RPMI8226 (cell line): ENCODE measurements at regions not wholly inside any gene's neighbourhood (a gene's known extent, or its start where the extent isn't known, plus 50 kb on each side); places are given as distances from the start of the nearest gene placed in this dataset.

Experiments
- DNase-seq: peaks from one replicate; pipeline ENCODE4 v3.0.0-alpha.2; 2015

DNA sequence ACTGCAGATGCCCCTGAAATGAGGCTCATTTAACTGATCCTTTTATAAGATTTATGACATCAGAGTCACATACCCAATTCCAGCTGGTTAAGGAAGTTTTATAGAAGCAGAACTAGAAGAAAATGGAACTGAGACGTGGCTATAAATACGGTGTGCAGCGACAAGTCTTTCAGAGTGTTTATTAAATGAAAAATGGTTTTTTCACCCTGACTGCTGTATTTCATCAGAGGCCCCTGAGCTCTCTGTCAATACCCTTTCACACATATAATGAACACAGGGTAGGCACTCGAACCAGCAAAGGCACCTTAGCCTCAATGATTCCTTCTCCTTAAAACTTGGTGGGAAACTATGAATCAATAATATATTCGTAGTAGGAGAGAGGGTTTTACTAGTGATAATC lies 380.8 kb upstream of the ANXA10 start:
- no peak for DNase-seq

DNA sequence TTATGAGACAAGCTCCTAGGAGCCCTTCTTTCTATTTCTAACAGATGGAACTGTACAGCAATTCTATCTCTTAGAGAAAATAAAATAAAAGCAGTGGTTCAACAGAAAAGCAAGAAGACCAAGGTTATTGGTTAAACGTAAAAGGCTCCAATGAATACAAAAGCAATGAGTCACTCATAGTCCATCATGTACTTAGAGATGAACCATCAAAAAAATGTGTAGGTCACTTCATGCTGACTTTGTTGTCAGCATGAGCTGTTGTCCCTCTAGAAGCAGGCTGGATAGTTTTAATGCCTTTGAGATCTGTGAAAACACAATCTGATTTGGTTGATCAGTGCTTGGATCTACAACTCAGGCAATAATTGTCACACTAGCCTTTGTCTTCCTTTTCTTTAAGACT lies 378.6 kb upstream of the ANXA10 start:
- no peak for DNase-seq

DNA sequence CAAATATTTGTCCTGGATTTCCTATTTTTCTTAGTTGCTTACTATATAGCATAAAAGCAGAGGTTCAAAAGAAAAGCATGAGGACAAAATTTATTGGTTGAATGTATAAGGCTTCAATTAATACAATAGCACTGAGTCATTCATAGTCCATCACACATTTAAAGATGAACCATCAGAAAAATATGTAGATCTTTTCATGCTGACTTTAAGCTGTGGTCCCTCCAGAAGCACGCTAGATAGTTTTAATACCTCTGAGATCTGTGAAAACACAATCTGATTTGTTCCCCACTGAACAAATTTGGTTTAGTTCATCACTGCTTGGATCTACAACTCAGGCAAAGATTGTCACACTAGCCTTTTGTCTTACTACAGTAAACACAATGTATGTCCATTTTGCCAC lies 377.2 kb upstream of the ANXA10 start:
- DNase-seq = no peak

DNA sequence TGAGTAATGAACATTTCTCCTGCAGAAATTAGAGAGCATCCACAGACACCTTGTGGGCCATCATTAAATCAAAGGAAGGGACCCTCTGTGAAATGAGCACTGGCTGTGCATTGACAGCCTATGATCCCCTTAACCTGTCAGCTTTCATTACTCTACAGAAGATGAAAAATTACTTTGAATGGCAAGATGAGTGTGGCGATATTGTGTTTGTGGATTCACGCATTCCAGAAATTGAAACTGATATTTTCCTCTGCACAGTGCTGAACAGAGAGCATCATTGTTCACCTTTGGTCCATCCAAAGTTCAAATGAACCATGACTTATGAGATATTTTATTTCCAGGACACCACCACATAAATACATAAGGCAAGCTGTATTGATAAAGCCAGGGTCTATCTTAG lies 374.8 kb upstream of the ANXA10 start:
- no peak for DNase-seq

DNA sequence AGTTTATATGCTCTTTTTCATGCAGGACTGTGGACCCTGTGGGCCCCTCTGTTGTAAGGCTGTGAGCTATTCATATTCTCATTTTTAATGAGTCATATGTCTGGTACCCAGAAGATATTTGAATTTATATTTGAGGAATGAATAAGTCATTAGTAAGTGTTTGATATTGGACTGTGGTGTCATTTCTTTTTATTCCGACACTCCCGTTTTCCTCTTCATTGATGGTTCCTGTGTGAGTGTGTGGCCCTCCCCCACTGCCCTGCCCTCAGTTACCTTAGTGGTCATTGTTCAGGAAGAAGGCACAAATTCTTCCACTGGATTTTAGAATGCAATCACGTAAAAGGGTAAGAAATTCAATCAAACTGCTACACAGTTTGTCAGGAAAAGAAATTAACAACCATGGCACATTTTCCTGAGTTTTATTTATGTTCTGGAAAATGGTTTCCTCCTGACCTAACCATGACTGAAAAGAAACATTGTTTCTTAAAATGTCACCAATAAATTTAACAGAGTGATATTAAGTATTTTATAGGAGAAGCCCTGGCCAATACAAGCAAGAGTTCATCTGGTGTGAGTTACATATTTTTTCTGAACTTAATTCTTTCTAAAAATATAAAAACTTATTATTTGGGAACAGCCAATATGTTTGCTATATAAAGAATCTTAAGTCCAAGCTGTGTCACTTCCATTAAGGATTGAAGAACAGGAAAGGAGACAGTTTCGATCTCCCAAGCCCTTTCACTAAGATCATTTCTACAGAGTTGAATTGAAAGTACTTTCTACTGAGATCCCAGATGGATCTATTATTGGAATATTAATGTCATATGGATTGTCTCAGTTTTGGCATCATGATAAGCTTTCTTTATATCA lies 370.5 kb upstream of the ANXA10 start:
- no peak for DNase-seq

DNA sequence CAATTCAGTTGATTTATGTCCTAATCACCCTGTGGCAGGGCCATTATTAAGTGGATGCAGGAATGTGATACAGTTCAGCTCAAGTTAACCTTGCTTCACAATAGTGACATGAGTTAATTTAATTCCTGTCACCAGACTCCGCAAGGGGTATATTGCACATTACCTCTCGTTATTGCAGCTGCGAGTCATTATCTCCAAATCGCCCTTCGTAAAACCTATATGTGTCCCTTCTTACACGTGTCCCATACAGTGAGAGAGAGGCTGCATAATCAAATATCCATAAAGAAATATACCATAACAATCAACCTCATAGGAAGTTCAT lies 369.9 kb upstream of the ANXA10 start:
- DNase-seq = no peak

DNA sequence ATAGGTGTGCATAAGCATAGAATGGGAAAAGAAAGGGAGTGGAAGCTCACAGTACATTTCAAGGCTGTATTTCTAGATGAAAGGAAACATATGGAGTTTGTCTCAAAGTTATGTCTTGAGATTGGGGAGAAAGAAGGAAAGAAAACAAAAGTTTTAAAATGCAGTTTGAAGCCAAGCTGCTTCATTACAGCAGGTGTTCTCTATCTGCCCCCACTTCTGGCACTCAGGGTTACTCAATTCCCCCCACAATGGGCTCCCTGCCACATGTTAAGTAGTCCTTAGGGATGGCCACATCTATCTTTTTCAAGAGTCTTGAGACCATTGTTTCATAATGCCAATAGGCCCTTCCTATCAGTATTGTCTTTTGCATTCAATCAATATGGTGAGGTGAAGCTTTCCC lies 367.4 kb upstream of the ANXA10 start:
- no peak for DNase-seq

DNA sequence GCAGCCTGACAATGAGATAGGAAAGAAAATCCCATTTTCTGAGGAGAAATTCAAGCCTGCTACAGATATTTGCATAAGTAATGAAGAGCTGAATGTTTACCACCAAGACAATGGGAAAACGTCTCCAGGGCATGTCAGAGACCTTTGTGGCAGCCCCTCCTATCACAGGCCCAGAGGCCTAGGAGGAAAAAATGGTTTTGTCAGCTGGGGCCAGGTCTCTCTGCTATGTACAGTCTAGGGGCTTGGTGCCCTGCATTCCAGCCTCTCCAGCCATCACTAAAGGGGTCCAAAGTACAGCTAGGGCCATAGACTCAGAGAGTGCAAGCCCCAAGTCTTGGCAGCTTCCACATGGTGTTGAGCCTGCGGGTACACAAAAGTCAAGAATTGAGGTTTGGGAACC lies 361.6 kb upstream of the ANXA10 start:
- DNase-seq = no peak

DNA sequence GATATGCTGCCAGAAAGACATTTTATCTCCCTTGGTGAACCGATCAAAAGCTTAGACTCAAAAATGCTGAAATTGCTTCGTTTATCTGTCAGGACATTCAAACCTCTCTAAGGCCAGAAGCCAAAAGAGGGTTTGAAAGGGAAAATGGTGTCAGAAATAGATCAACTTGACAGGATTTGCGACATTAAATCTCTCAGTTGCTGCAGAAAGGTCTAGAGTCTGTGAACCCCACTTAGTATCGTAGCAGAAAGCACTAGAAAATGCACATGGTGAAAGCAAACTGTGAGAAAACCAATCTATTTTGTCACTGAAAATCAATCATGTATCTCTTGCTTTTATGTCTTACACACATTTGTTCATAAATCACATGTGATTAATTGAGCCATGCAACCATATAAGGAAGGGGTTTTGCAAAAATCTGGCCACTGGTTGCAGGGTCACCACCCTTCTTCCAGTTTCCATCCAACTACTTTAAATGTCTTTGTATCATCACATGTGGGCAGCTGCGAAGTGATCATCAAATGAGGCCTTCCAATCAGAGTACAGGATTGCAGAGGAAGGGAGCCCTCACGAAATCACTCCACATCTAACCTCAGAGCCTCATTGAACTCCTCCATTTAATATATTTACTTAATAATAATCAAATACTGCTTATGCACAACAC lies 347.2 kb upstream of the ANXA10 start:
- DNase-seq = no peak

DNA sequence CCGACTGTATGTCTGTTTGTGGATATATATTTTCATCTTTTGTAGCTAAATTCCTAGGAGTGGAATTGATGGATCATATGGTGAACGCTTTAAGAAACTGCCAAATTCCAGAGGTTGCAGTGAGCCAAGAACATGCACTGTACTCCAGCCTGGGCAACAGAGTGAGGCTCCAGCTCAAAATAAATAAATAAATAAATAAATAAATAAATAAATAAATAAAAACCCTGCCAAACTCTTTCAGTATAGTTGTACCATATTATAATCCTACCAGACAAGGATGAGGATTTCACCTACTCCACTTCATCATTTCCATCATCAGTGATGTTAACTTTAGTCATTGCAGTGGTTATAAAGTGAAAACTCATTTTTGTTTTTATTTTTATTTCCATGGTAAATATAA lies 325.1 kb upstream of the ANXA10 start:
- DNase-seq = no peak

DNA sequence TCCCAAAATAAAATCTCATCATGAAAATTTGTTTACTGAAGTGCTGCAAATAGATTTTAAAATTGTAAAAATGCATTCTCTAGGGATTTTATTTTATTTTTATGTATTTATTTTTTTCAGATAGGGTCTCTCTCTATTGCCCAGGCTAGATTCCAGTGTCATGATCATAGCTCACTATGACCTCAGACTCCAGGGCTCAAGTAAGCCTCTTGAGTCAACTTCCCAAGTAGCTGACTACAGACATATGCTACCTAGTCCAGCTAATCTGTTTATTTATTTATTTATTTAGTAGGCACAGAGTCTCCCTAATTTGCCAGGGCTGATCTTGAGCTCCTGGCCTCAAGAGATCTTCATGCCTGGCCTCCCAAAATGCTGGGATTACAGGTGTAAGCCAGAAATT lies 317.7 kb upstream of the ANXA10 start:
- no peak for DNase-seq

DNA sequence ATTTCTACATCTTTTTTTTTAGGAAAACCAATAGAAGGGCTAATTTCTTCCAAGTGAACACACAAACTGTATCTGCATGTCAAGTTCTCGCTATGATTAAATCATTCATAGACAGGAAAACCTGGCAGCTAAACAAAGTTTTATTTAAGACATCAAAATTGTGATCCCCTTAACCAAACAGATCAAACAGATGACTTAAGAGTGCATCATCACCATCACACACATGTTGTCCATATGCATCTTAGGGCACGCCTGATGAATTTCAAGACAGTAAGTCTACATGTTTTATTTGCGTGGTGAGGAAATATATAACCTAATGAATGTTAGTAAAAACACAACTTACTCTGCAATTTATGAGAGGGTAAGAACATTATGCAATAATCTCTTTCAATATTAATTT lies 317.0 kb upstream of the ANXA10 start:
- DNase-seq = no peak

DNA sequence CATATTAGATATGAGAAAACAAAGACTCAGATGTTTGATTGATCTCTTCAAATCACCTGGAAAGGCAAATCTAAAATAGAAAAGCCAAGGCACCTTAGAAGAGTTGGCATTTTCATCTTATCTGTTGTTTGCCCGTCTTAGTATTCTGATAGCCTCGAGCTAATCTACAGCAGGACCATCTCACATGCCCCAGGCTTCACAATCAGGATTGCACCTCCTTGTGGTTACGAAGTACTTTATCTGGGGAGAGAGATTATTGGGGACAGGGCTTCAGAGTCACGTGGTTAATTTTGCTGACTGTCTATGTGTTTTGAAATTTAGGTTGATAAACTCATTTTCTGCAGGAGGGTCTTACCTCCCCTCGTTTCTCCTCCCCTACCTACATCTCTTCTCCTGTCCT lies 313.1 kb upstream of the ANXA10 start:
- no peak for DNase-seq

DNA sequence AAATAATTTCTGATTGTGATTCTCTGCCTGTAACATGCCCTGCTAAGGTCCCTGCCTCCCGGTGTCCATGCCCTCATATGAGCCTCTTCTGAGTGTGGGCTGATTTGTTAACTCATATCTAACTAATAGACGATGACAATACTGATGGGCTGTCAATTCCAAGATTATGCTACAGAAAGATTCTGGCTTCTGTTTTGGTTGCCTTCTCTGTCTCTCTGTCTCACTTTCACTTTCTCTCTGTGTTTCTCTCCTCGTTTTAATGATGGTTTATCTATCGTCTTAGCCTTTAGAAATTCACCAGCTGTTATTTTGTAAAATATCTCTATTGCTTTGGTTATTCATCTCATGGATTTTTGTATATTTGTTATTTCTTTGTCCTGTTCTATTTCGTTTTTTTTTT lies 312.5 kb upstream of the ANXA10 start:
- no peak for DNase-seq

DNA sequence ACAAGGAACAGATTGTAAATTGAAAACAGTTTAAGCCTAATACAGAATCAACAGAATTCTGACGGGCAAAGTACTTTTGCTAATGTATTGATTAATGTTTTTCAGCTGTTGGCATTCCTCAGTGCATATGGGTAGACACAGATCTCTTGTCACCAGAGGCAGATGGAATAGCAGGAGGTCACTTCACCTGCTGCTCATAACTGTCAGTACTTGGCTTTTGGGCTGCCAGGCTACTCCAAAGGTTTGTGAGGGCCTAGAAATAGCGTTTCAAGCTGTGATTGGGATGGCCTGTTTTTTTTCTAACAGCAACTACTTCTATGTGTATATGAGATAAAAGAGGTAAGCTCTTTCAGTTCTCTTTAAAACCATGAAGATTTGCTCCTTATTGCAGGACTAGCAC lies 307.5 kb upstream of the ANXA10 start:
- no peak for DNase-seq

DNA sequence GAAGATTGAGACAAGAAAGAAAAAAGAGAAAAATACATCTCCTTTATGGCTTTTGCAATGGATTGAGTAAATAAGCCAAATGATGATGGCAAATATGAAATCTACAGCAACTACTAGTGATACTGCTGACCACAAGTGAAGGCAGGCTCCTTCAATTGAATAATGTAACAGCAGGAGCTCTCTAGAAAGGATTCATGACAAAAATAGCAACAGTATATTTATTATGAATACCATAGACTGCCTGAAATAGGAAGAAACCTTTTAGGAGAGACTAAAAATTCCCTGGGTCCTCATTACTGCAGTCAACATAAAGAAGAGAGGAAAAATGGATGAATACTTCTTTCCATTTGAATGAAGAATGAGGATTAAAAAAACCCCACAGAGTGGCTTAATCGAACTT lies 306.8 kb upstream of the ANXA10 start:
- DNase-seq = no peak

DNA sequence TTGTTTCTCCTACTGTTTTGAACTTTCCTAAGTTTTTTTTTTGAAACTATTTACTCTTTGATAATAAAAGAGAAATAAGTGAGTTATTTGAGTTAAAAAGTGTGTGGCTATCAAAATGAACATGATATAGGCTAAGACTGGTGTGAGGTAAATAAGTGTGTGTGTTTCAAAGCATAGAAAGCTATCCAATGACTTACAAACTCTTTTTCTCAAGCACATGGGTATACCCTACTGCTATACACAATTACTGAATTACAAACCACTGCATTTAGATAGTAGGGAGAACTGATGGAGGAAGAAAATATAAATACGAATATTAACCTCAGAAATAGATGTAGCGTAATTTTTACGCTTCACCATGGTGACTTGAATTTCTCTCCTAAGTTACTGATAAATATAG lies 305.8 kb upstream of the ANXA10 start:
- no peak for DNase-seq

DNA sequence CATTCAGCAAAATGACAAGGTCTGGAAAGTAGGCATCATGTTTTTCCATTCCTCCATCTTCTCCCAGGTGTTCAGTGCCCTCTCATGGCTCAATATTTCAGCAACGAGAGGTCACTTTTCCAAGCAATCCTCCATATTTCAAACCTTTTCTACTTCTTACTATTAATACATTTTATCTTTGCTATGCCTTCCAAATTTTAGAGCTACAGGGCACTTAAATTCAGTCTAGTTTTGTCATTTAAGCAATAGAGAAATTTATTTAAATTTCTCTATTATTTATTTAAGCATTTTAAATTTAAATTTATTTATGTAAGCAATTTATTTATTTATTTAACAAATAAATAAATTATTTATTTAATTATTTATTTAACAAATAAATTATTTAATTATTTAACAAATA lies 305.1 kb upstream of the ANXA10 start:
- DNase-seq = no peak

DNA sequence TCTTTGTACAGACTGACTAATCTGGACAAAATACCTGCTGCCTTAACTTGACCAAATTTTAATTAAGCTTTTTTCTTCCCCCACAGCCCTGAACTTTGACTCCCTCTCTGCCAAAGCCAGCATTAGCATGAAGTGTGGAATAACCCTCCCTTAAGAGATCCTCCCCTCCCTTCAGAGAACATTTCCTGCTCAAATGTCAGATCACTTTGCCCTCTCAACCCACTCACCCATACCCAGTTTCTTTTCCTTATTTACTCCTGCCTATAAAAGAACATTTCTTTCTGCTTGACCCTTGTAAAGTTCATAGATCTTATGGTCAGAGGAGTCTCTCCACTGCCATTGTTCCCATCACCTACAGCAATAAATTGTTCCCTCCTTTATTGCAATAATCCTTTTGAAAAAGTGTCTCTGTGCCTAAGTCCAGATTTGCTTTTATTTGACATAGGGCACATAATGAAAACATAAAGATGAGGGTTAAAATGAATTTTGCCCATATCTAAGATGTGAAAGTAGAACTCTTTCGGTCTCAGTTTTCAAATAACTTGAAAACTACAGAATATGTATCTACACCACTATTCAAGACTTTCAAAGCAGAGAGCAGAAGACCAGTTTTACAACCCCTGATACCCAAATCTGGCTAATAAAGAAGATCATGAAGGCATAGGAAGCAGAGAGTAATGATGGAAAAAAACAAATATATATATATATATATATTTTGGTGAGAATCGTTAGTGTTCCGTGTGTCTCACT lies 289.7 kb upstream of the ANXA10 start:
- DNase-seq = no peak

DNA sequence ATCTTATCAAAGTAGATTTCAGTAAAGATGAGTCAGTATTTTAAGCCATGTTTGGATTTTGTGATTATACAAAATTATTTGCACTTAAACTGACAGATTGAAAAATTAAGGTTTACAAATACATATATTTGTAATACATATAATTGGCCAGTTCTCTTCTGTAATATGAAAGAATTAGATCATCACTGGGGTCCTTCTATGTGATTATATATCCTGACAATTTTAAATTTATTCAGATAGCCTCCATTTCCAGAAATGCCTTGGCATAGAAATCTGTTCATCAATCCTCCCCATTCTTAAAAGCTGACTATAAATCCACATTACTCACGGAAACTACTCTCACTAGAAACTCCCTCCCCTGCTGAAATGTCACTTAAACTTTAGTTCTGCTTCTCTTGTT lies 280.4 kb upstream of the ANXA10 start:
- no peak for DNase-seq

DNA sequence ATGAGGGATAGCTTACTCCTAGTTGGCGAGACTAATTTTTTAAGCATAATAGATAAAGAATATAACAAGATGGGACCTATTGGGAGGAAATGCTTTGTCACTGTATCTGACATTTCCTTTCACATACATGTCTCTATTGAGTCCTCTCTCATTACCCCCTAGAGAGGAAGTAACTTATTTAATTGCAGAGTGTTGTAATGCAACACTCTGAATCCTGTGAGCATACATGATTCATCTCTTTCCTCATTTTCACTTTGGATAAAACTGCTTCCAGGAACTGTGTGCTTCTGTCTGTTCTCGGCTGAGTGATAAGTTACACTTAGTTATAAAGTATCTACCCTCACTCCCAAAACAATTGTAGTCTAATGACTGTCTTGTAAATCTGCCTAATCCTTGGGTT lies 266.1 kb upstream of the ANXA10 start:
- no peak for DNase-seq

DNA sequence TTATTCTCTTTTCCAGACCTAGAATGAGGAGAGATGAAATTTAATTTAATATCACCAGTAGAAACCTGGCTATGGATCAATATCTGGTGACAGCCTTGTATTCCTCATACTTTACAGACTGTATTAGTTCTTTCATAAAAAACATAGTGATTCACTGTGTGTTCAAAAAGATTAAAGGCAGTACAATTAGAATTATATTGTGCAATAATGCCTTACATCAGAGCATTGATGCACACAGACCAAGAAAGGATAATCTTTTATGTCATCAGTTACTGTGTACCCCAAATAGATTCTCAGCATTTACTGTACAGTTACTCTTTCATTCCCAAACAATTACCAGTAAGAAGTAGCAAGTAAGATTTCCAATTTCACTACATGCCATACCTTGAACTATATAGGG lies 260.5 kb upstream of the ANXA10 start:
- no peak for DNase-seq

DNA sequence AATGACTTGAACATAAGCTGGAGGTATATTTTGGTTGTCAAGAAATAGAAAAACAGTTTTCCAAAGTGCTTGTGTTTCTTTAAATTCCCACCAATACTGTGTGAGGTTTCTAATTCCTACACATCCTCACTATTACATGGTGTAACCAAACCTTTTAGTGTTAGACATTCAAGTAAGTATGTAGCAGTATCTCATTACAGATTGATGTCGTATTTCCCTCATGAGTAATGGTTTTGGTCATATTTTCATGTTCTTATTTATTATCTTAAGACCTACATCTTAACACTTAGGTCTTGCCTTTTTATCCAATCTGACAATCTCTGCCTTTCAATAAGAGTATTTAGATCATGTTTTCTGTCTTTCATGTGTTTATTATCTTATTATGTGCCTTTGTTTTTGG lies 253.7 kb upstream of the ANXA10 start:
- no peak for DNase-seq

DNA sequence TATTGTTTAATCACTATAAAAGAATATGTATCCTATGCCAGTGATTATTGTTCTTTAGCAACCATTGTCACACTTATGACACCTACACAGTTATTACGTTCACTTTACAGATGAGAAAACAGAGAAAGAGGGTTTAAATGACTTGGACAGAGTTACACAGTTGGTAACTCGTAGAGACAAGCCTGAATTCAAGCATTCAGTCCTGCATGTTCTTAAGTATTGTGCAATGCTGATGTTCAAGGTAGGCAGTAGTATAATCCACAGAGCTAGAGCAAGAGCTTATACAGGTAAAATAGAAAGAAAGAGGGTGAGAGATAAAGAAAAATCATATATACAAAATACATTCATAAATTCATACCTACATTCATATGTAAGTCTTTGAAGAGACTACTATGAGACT lies 249.8 kb upstream of the ANXA10 start:
- DNase-seq = no peak
